ENCODE measurements at regions not wholly inside any gene's neighbourhood (a gene's known extent, or its start where the extent isn't known, plus 50 kb on each side); places are given as distances from the start of the nearest gene placed in this dataset.
"Not testable (repeated sequence)": the region's sequence is repeated elsewhere in the genome, so short reads cannot be mapped to it uniquely, and the experiment has no call there.

DNA sequence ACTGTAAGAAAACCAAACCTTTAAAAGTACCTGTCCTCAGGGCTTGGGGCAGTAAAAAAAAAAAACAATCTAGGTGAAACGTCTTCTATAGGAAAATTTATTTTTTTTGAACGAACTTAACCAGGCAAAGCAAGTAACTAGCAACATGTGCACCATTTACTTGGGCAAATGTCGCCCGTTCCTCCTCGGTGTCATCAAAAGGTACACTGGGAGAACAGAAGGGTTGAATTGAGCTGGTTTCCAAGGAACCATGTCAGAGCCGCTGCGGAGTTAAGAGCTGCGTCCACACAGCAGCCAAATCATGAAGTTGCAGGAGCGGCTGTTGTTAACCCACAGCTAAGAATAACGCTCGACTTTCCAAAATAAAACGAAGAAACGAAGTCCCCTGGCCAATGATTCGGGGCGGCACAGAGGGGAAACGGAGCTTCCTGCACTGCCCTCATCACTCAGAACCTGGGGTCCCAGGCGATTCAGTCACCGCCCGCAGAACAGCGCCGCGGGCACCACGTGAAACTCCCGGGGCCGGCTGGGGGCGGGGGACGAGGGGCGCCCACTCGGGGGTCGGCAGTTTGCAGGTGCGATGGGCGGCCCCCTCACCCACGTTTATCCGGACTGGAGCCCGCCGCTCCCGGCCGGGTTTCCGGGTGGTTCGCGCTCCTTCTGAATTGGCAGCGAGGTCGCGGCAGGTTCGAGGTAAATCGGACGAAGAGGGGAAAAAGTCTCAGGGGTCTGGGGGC lies 53.6 kb upstream of the PLGLB1 start:
- peak overlapping the region; percentile 93 for H3K4me3 Mint-ChIP-seq
- H3K9me3 Mint-ChIP-seq (ENCODE audit: low read depth); H3K27me3 Mint-ChIP-seq; H3K36me3 Mint-ChIP-seq: not testable (repeated sequence)
- peak overlapping the region; percentile 92 for H3K27ac Mint-ChIP-seq
- peaks cover 14% of the 10 kb centered on the region for H3K4me1 Mint-ChIP-seq (ENCODE audit: low read depth)

DNA sequence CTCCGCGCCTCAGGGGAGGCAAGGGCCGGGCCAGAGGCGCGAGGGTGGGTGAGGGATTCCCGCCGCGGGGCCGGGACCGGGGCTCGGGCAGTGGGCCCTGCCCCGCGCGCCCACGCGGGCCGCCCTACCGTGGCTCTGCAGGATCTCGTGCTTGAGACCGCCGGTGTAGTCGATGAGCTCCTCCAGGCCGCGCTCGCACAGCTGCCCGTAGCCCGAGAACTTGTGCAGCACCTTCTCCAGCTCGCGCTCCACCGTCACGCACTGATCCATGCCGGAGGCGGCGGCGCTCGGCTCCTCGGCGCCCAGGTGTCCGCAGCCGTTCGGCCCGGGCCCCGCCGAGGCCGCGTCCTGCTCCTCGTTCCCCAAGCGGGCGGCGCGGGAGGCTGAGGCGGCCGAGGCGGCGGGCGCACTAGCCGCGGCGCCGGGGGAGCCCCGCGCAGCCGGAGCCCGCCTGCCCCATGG lies 54.2 kb upstream of the PLGLB1 start:
- H3K4me1 Mint-ChIP-seq (ENCODE audit: low read depth); H3K27ac Mint-ChIP-seq; H3K9me3 Mint-ChIP-seq (ENCODE audit: low read depth); H3K36me3 Mint-ChIP-seq; H3K27me3 Mint-ChIP-seq: not testable (repeated sequence)
- peak overlapping the region; percentile 74 for H3K4me3 Mint-ChIP-seq

DNA sequence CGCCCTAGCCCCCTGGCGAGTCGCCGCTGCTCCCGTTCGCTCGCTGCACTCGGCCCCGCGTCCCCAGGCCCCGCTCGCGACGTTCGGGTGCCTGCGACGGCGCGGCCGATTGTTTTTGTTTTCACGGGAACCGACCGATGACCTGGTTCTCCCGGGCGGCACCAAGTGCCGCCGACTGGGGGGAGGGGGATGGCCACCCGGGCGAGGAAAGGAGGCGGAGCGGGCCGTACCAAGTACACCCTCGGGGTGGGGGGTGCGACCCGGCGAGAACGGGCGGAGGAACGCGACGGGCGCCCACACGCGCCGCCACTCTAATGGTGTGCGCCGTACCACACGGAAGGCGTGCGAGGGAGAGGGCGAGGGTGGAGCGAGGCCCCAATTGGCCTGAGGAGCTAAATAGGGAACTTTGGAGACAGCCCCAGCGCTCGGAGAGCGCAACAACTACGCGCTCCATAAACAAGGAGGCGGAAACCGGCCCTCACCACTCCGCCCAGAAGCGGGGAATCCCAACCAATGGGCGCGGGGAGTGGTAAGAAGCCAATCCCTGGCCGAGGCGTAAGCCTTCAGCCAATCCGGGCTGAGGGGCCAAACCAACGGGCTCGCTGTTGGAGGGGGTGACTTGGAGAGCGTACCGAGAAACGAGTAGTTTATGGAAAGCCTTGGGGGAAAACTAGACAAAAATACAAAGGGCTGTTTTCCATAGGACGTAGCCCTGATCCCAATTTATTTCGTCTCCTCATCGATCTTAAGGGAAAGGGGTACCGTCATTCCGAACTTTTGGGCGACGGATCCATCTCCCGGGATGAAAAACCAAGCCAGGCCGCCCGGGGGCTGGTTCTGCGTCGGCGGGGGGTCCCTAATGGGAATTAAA lies 54.8 kb upstream of the PLGLB1 start:
- H3K27ac Mint-ChIP-seq = peak overlapping the region; percentile 97
- H3K4me1 Mint-ChIP-seq (ENCODE audit: low read depth); H3K27me3 Mint-ChIP-seq: not testable (repeated sequence)

DNA sequence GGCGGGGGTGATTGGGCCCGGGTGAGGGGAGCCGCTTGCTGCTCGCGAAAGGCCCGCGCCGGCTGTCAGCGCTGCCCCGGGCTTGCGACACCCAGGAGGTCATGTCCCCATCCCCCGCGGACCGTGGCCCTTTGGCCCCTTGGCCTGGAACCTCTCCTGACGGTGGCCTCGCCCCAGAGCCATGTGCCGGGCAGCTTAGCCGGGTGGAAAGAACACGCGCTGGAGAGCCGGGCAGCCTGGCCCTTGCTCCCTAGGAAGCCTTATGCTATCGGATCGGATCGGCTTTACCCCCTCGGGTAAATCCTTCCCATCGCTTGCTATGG lies 55.4 kb upstream of the PLGLB1 start:
- H3K27ac Mint-ChIP-seq = peak overlapping the region; percentile 97

More for the DNA sequence above, 54.8 kb upstream of the PLGLB1 start:
- H3K4me3 Mint-ChIP-seq = peak overlapping the region; percentile 91
- not testable (repeated sequence) for H3K9me3 Mint-ChIP-seq (ENCODE audit: low read depth); H3K36me3 Mint-ChIP-seq

DNA sequence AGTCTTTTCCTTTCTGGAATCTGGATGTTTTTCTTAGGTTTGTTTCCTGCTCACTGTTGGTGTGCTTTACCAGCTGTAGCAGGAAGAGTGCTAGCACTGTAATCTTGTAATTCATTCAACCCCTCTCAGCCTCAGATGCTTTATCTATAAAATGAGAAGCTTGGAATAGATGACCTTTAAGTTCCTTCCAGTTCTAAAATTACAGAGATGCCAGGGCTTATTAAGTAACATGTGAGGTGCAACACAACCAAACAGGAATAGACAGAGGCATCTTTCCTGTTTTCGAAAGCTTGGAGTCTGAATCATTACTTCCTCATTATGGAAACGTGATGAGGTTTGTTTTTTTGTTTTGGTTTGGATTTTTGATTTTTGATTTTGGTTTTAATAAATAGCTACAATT lies 60.1 kb upstream of the PLGLB1 start:
- not testable (repeated sequence) for H3K27ac Mint-ChIP-seq; H3K4me3 Mint-ChIP-seq; H3K9me3 Mint-ChIP-seq (ENCODE audit: low read depth); H3K27me3 Mint-ChIP-seq; H3K36me3 Mint-ChIP-seq; H3K4me1 Mint-ChIP-seq (ENCODE audit: low read depth)

More for the DNA sequence above, 55.4 kb upstream of the PLGLB1 start:
- peak overlapping the region; percentile 91 for H3K4me3 Mint-ChIP-seq
- H3K36me3 Mint-ChIP-seq; H3K4me1 Mint-ChIP-seq (ENCODE audit: low read depth); H3K27me3 Mint-ChIP-seq; H3K9me3 Mint-ChIP-seq (ENCODE audit: low read depth): not testable (repeated sequence)

DNA sequence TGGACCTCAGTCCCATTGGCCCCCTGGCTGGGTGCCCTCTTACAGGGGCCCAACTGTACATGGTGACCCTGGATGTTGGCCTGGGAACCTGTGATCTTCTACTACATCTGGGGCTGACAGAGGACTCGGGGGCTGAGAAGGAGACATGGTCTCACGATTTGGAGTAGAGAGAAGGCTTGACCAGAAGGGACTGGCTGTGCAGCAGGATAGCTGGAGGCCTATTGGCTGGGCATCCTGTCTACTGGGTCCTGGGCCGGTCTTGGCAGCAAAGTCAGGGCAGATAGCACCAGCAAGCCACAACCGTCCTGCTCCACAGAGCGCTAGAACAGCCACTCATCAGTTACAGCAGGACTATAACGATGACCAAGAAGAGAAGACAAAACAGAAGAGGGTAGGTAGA lies 66.4 kb upstream of the PLGLB1 start:
- not testable (repeated sequence) for H3K4me3 Mint-ChIP-seq; H3K27me3 Mint-ChIP-seq; H3K27ac Mint-ChIP-seq; H3K36me3 Mint-ChIP-seq; H3K4me1 Mint-ChIP-seq (ENCODE audit: low read depth); H3K9me3 Mint-ChIP-seq (ENCODE audit: low read depth)

DNA sequence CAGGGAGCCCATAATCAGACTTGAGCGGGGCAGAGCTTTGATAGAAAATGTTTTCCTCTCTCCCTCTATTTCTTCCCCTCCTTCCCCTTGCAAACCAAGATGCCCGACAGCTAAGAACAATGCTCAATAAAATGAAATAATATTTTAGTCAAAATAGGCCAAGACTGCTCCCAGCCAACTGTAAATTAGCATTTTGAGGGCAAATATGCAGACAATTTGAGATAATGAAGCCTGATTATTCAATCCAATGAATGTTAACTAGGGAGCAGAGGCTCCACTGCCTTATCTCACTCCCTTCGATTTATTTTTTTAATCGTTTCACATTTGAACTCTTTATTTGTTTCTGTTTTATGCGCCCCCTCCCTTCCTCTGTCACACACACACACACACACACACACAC lies 67.8 kb upstream of the PLGLB1 start:
- not testable (repeated sequence) for H3K4me1 Mint-ChIP-seq (ENCODE audit: low read depth); H3K9me3 Mint-ChIP-seq (ENCODE audit: low read depth); H3K4me3 Mint-ChIP-seq; H3K27ac Mint-ChIP-seq; H3K36me3 Mint-ChIP-seq; H3K27me3 Mint-ChIP-seq

DNA sequence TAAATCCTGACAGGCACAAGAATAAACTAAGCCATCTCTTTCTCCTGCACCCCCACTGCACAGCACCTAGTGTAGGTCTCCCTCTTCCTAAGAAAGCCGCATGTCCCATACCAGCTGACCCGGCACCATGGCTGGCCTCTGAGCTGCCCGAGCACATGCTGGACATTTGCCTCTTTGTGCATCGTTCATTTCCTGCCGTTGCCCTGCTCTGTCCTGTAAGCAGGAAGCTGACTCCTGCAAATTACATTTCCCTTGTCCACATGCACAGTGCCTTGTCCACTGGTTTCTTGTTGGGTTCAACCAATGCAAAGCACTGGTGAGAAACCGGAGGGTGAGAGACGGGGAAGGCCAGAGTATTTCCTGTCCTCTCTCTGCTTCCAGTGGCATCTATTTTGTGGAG lies 71.6 kb upstream of the PLGLB1 start:
- H3K36me3 Mint-ChIP-seq; H3K9me3 Mint-ChIP-seq (ENCODE audit: low read depth); H3K4me3 Mint-ChIP-seq; H3K27me3 Mint-ChIP-seq; H3K4me1 Mint-ChIP-seq (ENCODE audit: low read depth); H3K27ac Mint-ChIP-seq: not testable (repeated sequence)

DNA sequence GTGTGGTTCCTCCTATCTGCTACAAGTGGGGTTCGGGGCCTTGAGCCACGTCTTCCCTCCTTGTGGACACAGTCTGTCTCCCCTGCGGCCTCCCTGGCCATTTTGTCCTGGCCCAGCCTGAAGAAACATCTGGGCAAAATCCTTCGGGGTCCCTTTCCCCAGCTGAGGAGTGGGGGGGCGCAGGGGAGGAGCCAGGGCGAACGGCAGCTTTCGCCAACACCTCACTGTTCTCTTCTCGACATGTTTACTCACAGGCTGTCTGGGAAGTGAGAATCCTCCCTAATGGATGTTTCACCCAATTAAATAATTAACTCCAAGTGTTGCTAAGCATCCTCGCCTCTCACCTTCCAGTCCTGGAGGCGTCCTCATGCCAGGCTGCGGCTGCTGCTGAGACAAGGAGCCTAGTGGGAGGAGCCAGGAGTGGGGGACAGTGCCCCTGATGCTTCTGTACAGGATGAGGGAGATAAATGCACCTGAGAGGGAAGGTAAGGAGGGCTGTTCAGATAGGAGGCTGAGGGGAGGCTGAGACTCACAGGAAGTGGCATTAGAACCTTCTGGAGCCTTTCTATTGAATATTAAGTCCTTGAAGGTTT lies 72.4 kb upstream of the PLGLB1 start:
- H3K27me3 Mint-ChIP-seq; H3K4me1 Mint-ChIP-seq (ENCODE audit: low read depth); H3K4me3 Mint-ChIP-seq; H3K27ac Mint-ChIP-seq; H3K36me3 Mint-ChIP-seq; H3K9me3 Mint-ChIP-seq (ENCODE audit: low read depth): not testable (repeated sequence)

DNA sequence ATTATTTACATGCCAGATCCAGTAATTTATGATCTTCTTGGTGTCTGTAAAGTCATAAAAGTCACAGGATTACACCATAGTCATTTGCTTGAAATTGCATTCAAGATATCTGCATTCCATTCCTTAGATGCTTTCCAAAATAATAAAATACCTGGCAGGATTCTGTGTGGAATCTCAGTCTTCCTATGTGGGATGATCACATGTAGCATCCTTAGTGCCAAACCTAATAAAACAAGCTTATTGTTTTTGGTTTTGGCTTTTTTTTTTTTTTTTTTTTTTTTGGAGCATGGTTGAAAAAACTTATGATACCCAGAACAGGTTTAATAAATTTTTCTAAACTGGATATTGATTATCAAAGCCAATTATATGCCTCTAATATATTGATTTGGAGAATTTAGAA lies 74.2 kb upstream of the PLGLB1 start:
- H3K9me3 Mint-ChIP-seq (ENCODE audit: low read depth); H3K4me1 Mint-ChIP-seq (ENCODE audit: low read depth); H3K27me3 Mint-ChIP-seq; H3K36me3 Mint-ChIP-seq; H3K27ac Mint-ChIP-seq; H3K4me3 Mint-ChIP-seq: not testable (repeated sequence)

DNA sequence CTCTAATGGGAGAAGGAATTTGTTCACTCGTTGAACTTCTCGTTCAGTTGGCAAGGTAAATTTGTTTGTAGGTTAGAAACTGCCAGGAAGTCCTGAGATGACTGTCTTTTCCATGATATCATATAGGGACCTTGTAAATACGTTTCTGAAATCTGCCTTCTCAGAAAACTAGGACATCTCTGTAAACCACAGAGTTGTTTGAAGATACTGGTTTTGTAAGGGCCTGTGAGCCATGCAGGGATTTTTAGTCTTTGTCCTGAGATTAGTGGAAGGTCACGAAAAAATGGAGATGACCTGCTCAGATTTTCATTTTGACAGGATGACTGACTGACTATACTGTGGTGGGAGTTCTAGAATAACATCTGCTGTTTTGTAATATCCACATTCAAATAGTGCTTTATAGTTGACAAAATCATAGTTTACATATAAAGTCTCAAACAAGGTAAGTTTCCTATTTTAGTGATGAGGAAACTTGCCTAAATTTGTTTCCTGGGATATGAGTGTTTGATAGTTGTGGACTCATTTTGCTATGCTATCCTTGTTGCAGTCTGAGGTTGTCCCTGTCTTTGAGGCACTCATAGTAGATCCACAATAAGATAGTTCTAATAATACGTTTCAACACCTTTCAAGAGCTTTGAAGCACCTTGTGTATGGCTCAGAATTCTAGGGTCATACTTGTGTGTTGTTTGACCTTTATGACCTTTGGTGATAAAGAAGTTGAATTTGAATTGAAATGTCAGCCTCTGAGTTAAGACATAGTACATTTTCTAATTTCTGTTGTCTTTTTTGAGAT lies 107.3 kb upstream of the PLGLB1 start:
- not testable (repeated sequence) for H3K4me1 Mint-ChIP-seq (ENCODE audit: low read depth); H3K9me3 Mint-ChIP-seq (ENCODE audit: low read depth); H3K27me3 Mint-ChIP-seq; H3K36me3 Mint-ChIP-seq
- Mint-ChIP-seq H3K4me3 (peak overlapping the region; percentile 50), H3K27ac (peak overlapping the region; percentile 88)

DNA sequence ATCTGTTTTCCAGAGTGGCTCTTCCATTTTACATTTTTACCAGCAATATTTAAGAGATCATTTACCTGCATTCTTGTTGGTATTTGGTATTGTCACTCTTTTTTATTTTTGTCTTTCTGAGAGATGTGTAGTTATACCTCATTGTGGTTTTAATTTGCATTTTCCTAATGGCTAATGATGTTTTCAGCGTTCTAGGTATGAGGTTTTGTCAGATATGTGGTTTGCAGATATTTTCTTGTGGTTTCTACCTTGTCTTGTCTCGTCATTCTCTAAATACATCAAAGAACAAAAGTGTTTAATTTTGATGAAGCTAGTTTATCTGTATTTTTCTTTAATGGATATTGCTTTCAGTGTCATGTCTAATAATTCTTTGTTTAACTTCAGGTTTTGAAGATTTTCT lies 110.9 kb upstream of the PLGLB1 start:
- not testable (repeated sequence) for H3K4me3 Mint-ChIP-seq; H3K27ac Mint-ChIP-seq; H3K27me3 Mint-ChIP-seq; H3K9me3 Mint-ChIP-seq (ENCODE audit: low read depth); H3K36me3 Mint-ChIP-seq; H3K4me1 Mint-ChIP-seq (ENCODE audit: low read depth)

DNA sequence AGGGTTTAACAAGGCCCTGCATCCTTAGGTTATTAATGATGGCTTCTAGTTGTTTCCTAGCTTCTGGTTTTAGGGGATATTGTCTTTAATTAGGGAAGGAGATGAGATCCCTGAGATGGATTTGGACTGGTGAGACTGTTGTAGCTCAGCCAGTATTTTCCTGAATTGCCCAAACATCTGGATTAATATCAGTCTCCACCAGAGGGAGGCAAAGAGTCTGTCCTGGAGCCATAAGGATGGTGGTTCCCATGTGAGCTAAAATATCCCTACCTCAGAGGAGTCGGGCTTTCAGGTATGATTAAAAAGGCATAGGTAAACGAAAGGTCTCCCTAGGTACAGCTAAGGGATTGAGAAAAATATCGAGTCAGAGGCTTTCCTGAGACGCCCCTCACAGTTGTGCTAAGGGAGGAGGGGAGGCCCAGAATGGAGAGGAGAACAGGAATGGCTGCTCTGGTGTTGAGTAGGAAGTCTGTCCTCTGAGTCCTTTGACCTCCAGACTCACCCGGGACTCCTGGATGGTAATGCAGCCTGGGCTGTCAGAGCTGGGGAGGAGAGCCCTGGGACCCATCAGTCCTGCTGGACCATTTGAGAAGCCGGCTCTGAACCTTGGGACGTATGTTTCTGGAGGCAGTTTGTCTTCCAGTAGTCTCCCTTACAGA lies 130.3 kb upstream of the PLGLB1 start:
- H3K4me3 Mint-ChIP-seq; H3K36me3 Mint-ChIP-seq; H3K27ac Mint-ChIP-seq; H3K9me3 Mint-ChIP-seq (ENCODE audit: low read depth); H3K4me1 Mint-ChIP-seq (ENCODE audit: low read depth); H3K27me3 Mint-ChIP-seq: not testable (repeated sequence)

DNA sequence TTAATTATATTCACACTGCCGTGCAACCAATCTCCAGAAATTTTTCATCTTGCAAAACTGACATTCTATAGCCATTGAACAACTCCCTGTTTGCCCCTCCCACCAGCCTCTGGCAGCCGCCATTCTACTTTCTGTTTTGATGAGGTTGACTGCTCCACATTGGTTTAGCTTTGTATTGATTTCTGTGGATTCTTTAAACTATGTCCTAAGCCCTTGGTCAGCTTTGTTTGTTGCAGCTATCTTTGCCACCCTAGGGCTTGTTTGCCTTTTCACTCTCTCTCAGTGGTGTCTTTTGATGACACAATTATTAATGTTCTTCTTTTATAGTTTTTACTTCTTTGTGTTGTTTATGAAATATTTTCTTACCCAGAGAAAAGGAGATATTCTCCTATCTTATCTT lies 152.8 kb upstream of the PLGLB1 start:
- H3K36me3 Mint-ChIP-seq; H3K4me1 Mint-ChIP-seq (ENCODE audit: low read depth); H3K27ac Mint-ChIP-seq; H3K27me3 Mint-ChIP-seq; H3K4me3 Mint-ChIP-seq; H3K9me3 Mint-ChIP-seq (ENCODE audit: low read depth): not testable (repeated sequence)

DNA sequence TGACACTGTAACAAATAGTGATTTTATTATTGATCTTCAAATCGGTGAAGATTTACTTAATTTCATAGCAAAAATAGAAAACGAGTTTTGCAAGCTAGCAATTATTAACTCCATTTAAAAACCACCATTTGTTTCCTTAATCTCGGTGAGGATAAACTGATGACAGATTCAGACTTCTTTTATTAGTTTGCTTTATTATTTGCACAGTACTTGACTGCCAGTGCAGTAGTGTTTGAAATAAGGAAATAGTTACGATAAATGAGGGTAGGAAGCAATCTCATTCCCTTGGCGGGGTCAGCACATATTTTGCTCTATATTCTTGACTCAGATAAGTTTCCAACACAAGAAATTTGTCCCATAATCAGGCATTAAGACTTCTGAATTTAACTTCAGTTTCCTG lies 161.7 kb upstream of the PLGLB1 start:
- not testable (repeated sequence) for H3K4me1 Mint-ChIP-seq (ENCODE audit: low read depth); H3K4me3 Mint-ChIP-seq; H3K36me3 Mint-ChIP-seq; H3K27me3 Mint-ChIP-seq; H3K9me3 Mint-ChIP-seq (ENCODE audit: low read depth); H3K27ac Mint-ChIP-seq
